MV-4-11 (cell line): ENCODE measurements at regions not wholly inside any gene's neighbourhood (a gene's known extent, or its start where the extent isn't known, plus 50 kb on each side); places are given as distances from the start of the nearest gene placed in this dataset.
A peak's percentile ranks its signal among the peaks of the same experiment; 100 is the strongest.
"Not testable (repeated sequence)": the region's sequence is repeated elsewhere in the genome, so short reads cannot be mapped to it uniquely, and the experiment has no call there.

Experiments used
- DNase-seq: peaks from one replicate; lab custom pipeline; 2025; lab: John Stamatoyannopoulos, UW

DNA sequence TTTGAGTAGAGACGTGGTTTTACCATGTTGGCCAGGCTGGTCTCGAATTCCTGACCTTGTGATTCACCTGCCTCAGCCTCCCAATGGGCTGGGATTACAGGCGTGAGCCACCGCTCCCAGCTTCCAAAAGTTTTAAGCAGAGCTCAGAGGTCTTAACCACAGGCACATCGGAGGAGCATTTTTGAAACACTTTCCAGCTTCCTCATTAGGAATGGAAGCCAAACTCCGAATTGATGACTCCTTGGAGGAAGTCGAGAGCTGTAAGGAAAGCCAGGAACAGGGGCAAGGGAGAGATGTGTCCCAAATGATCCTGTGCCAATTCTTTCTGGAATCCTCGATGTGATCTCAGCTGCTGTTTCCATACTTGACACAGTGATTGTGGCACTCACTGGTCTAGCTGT, 56.2 kb upstream of the CCZ1B start:
- DNase-seq = not testable (repeated sequence)

DNA sequence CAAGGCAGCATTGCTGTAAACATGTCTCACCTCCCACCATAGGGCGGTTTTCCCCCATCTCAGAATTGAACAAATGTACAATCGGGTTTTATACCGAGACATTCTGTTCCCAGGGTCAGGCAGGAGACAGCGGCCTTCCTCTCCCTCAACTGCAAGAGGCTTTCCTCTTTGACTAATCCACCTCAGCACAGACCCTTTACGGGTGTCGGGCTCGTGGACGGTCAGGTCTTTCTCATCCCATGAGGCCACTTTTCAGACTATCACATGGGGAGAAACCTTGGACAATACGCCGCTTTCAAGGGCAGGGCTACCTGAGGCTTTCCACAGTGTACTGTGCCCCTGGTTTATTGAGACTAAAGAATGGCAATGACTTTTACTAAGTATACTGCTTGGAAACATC, 57.7 kb upstream of the CCZ1B start:
- DNase-seq = not testable (repeated sequence)

DNA sequence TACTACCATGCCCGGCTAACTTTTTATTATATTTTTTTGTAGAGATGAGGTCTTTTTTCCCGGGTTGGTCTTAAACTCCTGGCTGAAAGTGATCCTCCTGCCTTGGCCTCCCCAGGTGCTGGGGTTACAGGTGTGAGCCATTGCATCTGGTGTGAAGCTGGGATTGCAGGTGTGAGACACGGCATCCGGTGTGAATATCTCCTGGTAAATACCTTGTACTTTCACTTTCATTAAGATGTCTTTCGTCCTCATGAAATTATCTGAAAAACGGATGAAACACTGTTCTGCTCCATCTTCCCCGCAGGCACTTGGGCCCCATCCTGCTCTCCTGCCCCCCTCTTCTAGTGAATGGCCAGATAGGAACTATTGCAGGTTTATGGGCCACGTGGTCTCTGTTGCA, 60.1 kb upstream of the CCZ1B start:
- no peak for DNase-seq

DNA sequence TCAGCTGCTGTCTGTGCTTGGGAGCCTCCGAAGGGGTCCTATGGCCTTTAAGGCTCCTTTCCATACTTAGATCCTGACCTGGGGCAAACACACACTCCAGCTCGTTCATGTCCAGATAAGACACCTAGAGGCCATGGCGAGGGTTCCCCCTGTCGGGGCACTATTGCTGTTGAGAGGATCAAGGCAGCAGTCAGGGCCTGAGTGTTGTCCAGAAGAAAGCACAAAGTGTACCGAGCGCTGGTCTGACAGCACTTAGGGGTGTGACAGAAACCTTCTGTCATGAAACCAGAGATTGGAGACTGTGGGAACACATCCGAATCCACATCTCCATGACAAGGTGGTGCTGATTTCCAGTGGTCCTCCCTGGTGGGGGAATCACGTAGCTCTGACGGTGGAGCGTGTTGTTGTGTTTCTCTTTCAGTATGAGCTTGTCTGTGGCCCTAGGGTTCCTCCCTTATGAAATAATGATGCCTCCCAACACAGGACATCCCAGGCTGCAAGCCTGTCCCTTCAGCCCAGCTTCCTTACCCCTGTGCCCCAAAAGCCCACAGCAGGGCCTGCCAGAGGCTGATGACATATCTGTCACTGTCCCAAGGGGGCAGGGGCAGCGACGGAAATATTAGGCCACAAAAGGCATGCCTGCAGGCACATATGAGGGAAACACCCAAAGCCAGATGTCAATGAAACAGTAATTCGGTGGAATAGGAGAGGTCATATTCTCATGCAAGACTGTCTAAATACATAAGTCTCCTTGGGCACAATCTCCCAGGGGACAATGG, 62.4 kb upstream of the CCZ1B start:
- DNase-seq = not testable (repeated sequence)

DNA sequence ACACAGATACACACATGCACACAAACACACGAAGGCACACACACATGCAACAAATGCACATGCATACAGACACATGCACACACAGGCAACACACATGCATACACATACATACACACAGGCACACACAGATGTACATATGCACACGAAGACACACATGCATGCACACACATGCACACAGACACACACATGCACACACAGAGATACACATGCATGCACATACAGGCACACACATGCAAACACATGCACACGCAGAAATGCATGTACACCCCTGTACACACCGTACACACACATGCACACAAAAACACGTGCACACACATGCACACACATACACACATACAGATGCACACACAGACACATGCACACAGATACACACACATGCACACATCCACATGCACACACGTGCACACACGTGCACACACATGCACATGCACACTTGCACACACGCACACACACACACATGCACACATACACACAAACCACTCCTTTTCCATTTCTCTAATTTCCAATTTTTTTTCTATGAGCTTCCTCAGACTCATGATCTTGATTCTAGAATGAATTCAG, 63.3 kb upstream of the CCZ1B start:
- DNase-seq = no peak

DNA sequence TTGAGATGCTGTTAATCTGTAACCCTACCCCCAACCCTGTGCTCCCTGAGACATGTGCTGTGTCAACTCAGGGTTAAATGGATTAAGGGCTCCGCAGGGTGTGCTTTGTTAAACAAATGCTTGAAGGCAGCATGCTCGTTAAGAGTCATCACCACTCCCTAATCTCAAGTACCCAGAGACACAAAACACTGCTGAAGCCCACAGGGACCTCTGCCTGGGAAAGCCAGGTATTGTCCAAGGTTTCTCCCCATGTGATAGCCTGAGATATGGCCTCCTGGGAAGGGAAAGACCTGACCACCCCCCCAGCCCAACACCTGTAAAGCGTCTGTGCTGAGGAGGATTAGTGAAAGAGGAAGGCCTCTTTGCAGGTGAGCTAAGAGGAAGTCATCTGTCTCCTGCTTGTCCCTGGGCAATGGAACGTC, 76.0 kb upstream of the CCZ1B start:
- not testable (repeated sequence) for DNase-seq

DNA sequence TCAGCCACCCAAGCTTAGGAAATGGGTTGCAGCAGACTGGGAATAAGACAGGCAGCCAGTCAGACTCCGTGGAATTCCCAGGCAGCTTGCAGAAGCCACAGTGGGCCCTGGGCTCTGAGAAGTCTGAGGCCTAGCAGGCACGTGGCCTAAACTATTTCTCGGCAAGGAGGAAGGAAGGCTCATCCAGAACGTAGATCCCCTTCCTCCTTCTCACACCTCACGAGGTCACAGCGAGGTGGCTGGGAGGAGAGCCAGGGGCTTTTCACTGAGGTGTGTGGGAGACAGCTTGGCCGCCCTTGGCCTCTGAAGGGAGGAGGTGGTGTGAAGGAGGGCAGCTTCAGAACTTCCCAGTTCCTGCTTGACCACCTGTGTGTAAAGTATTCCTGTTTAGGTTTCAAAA, 77.2 kb upstream of the CCZ1B start:
- not testable (repeated sequence) for DNase-seq

DNA sequence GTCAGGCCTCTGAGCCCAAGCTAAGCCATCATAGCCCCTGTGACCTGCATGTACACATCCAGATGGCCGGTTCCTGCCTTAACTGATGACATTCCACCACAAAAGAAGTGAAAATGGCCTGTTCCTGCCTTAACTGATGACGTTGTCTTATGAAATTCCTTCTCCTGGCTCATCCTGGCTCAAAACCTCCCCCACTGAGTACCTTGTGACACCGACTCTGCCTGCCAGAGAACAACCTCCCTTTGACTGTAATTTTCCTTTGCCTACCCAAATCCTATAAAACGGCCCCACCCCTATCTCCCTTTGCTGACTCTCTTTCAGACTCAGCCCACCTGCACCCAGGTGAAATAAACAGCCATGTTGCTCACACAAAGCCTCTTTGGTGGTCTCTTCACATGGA, 77.7 kb upstream of the CCZ1B start:
- not testable (repeated sequence) for DNase-seq

DNA sequence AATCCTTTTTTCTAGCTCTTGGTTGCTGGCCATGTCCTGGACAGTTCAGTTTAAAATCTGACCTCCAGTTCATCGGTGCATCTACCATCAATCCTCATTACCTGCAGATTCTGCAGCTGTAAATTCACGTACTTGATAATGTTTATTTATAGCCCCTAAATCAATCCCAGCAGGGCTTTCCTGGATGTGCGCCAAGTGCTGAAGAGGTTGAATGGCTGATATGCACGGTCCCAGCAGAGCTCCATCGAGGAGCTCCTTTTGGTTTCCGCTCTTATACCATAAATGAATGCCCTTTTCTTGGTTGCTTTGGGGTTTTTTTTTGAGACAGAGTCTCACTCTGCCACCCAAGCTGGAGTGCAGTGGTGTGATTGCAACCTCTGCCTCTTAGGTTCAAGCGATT, 91.2 kb upstream of the CCZ1B start:
- DNase-seq = no peak

DNA sequence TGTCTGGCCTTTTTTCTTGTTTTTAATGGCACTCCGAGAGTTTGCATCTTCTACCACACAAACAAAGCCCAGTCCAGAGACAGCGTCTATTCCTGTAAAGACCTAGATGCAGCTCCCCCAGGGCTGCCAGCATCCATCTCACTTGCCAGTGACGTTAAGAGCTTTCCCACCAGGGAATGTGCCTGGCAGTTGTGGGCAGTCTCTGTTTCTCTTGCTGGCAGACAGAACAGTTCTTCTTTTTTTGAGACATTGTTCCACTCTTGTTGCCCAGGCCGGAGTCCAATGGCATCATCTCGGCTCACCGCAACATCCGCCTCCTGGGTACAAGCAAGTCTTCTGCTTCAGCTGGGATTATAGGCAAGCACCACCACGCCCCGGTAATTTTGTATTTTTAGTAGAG, 93.1 kb upstream of the CCZ1B start:
- not testable (repeated sequence) for DNase-seq

DNA sequence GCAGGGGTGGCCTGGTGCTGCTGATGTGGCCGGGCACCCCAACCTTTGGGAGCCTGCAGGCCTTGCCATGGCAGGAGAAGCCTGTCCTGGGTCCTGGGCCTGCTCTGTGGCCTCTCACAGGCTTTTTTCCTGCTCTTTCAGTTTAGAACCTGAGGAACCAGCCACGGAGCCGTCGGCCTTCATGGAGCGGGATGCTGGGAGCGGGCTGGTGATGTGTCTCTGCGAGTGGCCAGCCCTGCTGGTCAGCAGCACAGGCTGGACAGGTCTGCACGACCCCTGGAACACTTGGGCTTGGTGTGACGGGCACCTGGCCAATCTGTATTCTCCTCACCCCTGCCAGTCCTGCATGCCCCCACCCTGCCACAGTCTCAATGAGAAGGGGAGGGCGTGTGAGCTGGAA, 98.4 kb upstream of the CCZ1B start:
- not testable (repeated sequence) for DNase-seq

DNA sequence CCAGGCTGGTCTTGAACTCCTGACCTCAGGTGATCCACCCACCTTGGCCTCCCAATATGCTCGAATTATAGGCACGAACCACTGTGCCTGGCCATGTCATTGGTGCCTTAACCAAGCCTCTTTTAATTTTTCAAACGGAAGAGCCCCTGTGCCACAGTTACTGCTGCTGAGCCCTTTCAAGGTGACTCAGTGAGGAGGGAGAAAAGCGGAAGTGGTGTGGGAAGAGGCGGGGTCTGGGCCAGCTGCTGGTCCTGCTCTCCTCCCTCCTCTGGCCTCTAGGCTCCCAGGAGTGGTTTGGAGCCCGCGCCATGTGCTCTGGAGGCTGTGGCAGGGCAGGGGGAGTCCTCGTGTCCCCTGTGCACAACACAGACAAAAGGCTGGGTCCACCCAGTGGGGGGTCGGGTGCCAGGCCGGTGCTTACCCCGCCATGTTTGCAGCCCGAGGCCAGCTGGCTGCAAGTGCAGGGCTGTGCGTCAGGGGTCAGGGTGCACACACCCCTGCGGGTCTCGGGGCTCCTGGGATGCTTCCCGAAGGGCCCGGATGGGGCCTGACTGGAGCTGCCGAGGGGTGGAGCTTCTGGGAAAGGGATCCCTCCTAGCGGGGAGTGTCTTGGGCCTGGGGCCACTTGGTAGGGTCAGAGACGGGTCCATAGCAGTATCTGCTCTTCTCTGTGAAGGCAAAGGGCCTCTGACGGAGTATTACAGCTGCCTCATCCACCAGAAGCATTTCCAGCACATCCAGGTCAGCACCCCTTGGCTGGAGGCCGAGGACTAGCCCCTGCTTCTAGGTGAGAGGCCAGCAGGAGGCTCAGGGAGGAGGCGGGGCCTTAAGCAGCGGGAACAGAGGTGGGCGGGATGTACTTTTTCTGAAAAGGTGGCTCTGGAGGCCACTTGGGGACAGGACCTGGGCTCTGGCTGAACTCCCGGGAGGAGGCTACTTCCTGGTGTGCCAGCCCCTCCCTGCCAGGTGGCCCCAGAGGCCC, 100.4 kb upstream of the CCZ1B start:
- peak; percentile 60 for DNase-seq

DNA sequence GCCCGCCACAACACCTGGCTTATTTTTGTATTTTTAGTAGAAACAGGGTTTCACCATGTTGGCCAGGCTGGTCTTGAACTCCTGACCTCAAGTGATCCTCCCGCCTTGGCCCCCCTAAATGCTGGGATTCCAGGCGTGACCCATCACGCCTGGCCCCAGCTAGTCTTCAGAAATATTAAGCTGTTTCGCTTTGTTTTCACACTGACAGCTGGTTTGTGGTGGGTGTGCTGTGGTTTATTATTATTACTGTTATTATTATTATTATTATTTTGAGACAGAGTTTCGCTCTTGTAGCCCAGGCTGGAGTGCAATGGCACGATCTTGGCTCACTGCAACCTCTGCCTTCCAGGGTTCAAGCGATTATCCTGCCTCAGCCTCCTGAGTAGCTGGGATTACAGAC, 101.6 kb upstream of the CCZ1B start:
- not testable (repeated sequence) for DNase-seq

DNA sequence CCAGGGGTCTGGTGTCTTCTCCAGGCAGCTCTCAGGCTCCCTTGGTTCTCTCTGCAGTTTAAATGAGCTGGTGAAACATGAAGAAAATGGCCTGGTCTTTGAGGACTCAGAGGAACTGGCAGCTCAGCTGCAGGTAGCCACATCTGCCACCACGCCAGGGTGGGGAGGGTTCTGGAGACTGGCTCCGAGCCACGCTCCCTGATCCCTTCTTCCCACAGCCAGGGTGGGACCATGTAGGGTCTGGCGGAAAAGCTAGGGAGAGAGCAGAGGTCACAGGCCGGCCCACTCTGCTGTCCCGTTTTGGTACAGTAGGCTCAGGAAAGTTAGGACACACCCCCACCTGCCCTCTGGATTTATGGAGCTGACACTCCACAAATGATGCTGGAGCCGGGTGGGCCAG, 103.5 kb upstream of the CCZ1B start:
- DNase-seq = not testable (repeated sequence)

DNA sequence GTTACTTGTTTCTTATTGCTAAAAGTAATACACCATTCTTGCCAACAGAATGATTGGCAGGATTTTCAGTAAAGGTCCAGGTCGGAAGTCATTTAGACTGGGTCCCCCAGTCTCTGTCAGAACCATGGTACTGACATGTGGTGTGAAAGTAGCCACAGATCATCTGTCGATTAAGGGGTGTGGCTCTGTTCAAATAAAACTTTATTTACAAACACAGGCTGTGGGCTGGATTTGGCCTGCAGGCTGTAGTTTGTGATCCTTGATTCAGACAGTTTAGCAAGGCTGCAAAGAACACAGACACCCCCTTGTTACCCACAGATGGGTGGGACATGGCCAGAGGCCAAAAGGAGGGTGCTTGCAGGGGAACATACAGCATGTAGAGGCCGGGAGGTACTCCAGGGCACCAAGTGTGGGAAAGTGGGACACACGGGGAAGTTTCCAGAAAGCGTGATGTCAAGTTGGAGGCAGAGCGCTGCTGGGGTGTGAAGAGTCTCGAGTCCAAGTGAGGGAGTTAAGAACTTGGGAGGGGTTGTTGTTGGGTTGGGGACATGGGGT, 104.1 kb upstream of the CCZ1B start:
- DNase-seq = not testable (repeated sequence)

DNA sequence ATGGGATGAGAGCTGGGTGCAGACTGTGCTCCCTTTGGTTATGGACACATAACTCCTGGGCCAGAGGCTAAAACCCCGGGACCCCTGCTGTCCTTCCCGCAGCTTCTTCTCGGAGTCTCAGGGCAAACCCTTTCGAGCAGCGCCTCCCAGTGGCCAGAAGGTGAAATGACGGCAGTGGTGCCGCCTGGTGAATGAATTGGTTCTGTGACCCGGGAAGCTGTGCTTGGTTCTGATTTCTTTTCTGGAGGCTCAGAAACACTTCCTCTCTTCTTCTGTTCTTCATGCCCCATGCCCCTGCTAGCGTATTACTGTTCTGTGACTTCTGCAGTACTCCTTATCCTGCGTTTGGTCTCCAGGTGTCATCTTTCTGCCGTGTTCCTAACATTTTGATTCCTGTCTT, 104.7 kb upstream of the CCZ1B start:
- peak; percentile 15 for DNase-seq

DNA sequence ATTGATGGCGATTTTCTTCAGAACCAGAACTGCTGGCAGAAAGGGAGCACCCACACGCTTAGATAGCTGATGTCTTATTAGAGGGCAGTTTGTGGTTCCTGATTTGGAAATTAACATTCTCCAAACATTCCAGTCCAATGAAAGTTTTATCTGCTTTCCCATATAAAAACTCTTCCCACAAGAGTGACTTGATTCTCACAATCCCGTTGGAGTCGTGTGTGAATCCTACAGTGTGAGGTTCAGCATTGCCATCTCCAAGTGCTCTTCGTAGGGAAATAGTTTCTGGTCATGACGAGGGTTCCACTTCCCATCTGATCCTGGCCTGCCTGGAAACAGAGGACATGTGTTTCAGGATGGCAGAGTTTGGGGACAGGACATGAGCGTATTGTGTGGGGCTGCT, 105.4 kb upstream of the CCZ1B start:
- not testable (repeated sequence) for DNase-seq

DNA sequence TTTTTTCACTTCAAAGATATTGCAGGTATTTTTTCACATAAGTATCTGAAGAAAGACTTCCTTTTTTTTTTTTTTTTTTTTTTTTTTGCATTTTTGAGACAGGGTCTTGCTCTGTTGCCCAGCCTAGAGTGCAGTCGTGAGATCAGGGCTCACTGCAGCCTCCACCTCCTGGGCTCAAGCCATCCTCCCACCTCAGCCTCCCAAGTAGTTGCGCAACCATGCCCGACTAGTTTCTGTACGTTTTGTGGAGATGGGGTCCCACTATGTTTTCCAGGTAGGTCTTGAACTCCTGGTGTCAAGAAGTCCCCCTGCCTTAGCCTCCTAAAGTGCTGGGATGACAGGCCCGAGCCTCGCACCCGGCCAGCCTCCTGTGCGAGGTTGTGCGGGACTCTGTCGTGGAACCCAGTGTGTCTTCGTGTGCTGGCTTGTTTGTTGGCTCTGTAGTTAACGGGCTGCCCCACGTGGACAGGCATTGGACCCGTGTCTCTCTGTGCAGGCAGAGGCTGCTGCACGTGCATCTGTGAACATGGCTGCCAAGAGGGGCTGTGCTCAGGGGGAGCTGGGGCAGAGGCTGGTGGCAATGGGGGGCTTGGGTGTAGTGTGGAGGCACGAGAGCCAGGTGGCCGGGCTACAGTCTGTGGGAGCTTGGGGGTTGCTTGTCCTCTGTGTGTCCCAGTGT, 108.0 kb upstream of the CCZ1B start:
- not testable (repeated sequence) for DNase-seq

DNA sequence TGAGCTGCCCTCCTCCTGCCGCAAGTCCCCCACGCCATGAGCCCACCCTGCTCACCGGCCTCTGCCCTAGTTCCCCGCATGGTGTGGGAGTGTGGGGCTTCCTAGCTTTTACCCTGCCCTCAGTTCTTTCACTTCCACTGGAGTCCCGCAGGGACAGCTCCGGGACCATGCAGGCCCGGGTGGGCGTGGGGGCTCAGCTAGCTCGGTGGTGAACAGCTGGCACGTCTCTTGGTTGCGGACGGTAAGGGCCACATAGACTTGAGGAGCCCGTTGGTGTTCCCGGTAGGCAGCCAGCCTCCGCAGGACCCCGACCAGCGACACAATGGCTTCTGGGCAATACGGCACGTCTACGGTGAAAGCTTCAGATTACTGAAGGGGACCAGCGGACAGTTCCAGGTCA, 108.9 kb upstream of the CCZ1B start:
- DNase-seq = no peak

DNA sequence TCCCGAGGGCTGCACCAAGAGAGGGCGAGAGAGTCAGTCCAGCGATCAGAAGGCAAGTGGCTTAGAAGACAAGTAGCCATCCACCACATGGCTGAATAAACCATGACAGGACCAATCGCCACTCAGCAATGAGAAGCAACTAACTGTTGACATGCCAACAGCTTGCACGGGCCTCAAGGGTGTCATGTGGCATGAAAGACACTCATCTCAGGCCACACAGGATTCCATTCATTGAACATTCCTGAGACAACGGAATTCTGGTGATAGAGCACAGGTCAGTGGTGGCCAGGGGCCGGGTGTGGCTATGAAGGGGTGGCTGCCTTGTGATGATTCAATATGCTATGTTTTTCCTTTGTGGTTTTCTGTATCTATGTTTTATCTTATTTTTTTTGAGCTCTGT, 110.6 kb upstream of the CCZ1B start:
- not testable (repeated sequence) for DNase-seq

DNA sequence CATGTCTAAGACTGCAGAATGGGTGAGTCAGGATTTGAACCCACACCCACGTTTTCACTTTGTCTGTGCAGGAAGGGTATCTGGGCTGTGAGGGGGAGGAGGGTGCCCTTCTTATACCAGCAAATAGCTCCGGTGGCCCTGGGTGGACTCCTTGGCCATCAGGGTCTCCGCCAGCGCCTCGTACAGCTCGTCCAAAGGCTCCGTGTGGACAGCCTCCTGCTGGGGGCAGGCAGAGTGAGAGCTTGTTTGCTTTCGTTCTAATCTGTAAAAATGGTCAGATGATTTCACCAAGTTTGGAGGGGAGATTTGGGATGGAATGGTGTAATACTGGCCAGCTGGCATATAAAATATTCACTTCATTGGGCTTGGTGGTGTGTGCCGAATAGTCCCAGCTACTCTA, 111.7 kb upstream of the CCZ1B start:
- not testable (repeated sequence) for DNase-seq

DNA sequence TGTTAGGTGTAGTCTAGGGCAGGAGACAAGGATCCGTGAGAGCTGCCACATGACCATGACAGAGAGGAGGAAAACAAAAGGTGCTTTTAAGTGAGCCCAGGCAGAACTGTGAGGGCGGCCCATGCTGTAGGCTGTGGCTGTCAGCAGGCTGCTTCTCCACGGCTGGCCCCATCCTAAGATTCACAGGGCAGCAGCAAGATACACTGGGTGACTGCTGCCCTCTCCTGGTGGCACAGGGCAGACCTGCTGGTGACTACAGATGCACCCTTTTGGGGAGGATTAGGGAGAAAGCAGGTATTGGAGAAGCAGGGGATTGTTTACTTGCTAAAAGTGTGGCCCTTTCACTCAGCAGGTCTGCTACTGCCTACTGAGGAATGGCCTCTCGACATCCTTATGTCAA, 112.2 kb upstream of the CCZ1B start:
- peak; percentile 28 for DNase-seq
